ENCODE measurements at regions not wholly inside any gene's neighbourhood (a gene's known extent, or its start where the extent isn't known, plus 50 kb on each side); places are given as distances from the start of the nearest gene placed in this dataset.

DNA sequence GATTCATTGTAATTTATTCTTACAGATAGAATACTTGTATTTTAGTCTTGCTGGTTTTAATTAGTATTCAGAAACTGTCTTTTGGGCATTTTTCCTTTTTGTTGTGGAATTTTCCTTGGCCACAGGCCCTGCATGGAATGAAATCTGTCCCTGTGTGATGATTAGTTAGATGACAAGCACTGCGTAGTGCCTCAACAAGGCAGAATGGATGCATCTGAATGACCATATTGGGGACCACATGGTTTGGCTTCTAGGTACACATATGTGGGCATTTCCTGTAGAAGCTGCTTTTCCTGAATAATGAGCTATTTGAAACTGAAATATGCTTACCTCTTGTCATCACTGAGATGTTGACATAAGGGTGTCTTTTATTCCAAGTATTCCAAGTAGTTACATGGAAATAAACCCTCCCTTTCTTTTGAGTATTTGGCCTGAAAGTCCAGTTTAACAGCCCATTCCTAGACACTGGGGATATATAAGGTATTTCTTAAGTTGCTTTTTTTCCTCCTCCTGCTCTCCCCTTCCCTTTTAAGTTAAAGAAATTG, 147.3 kb downstream of the YTHDC2 start:
- no peak overlapping the region for H3K4ac ChIP-seq (ENCODE audit: low read depth, low read length)
- no CpG with 5 or more reads among the region's 1 CpG for WGBS (ENCODE audit: extremely low coverage, insufficient read length, low lambda C conversion rate)
- H3K9me3 ChIP-seq (ENCODE audit: control insufficient read depth, low read depth, low read length) = no peaks in the 10 kb centered on the region
- no peaks in the 10 kb centered on the region for H3K27me3 ChIP-seq (ENCODE audit: insufficient read depth, low read length)
- H3K27ac ChIP-seq (ENCODE audit: insufficient read length, low read depth, low read length) = no peak overlapping the region
- no peak overlapping the region for H2AK5ac ChIP-seq (ENCODE audit: insufficient read length, low read length)
- Mint-ChIP-seq H3K4me3 (no peak overlapping the region), H3K9me3 (no peaks in the 10 kb centered on the region), H3K27me3 (ENCODE audit: low read depth) (no peaks in the 10 kb centered on the region), H3K36me3 (ENCODE audit: insufficient read depth in 1 of 3, low read depth in 3 of 3) (no peaks in the 10 kb centered on the region), H3K4me1 (peaks cover 10 to 15% of the 10 kb centered on the region in 2 experiments; a peak in 2 of 4 replicates), H3K27ac (no peak overlapping the region)
- no peak overlapping the region for H2BK20ac ChIP-seq (ENCODE audit: low read depth, low read length, poor library complexity, severe bottlenecking)
- no peak overlapping the region for H2BK12ac ChIP-seq (ENCODE audit: insufficient read length, low read depth, low read length)
- no peak for DNase-seq
- H3K4me1 ChIP-seq (ENCODE audit: insufficient read depth, low read length) = no peaks in the 10 kb centered on the region
- H2AFZ ChIP-seq (ENCODE audit: low read length) = no peak overlapping the region
- no peak overlapping the region for H3K14ac ChIP-seq (ENCODE audit: insufficient read depth, low read length)
- H3K9ac ChIP-seq (ENCODE audit: extremely low read depth, insufficient read length, low read length) = no peak overlapping the region
- H3K4me2 ChIP-seq (ENCODE audit: insufficient read depth, insufficient read length, low read length) = no peak overlapping the region
- H2BK15ac ChIP-seq (ENCODE audit: low read depth, low read length) = no peak overlapping the region
- no peaks in the 10 kb centered on the region for H3K79me2 ChIP-seq (ENCODE audit: insufficient read depth, low read length)
- TF ChIP-seq, protein P1, sequence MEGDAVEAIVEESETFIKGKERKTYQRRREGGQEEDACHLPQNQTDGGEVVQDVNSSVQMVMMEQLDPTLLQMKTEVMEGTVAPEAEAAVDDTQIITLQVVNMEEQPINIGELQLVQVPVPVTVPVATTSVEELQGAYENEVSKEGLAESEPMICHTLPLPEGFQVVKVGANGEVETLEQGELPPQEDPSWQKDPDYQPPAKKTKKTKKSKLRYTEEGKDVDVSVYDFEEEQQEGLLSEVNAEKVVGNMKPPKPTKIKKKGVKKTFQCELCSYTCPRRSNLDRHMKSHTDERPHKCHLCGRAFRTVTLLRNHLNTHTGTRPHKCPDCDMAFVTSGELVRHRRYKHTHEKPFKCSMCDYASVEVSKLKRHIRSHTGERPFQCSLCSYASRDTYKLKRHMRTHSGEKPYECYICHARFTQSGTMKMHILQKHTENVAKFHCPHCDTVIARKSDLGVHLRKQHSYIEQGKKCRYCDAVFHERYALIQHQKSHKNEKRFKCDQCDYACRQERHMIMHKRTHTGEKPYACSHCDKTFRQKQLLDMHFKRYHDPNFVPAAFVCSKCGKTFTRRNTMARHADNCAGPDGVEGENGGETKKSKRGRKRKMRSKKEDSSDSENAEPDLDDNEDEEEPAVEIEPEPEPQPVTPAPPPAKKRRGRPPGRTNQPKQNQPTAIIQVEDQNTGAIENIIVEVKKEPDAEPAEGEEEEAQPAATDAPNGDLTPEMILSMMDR (conservative IDR thresholded peaks at IDR 0.05) = no peak
- no peaks in the 10 kb centered on the region for H3K79me1 ChIP-seq (ENCODE audit: insufficient read depth, low read depth, low read length, poor library complexity, severe bottlenecking)
- H3T11ph ChIP-seq (ENCODE audit: low read length) = no peak overlapping the region
- H4K91ac ChIP-seq (ENCODE audit: insufficient read length, low read depth, low read length) = no peak overlapping the region
- H3K23ac ChIP-seq (ENCODE audit: insufficient read length, low read depth, low read length) = no peak overlapping the region
- H3K23me2 ChIP-seq (ENCODE audit: insufficient read length, low read depth, low read length, poor library complexity, severe bottlenecking) = no peaks in the 10 kb centered on the region
- no peak overlapping the region for H3K18ac ChIP-seq (ENCODE audit: insufficient read length, low read depth, low read length)
- no peak overlapping the region for H4K5ac ChIP-seq (ENCODE audit: insufficient read length, low read depth, low read length)
- H2BK120ac ChIP-seq (ENCODE audit: low read depth, low read length, poor library complexity, severe bottlenecking) = no peak overlapping the region
- no peaks in the 10 kb centered on the region for H4K20me1 ChIP-seq (ENCODE audit: control insufficient read depth, insufficient read depth, insufficient read length)
- no peak overlapping the region for H2BK5ac ChIP-seq (ENCODE audit: insufficient read length, low read length)
- H4K8ac ChIP-seq (replicated peaks; ENCODE audit: insufficient read length, low read depth, low read length) = no peak overlapping the region
- H3K56ac ChIP-seq (ENCODE audit: insufficient read length, low read depth, low read length) = no peak overlapping the region
